HFF-Myc (cell line): ENCODE measurements at regions not wholly inside any gene's neighbourhood (a gene's known extent, or its start where the extent isn't known, plus 50 kb on each side); places are given as distances from the start of the nearest gene placed in this dataset.

Experiments
- DNase-seq: peaks from one replicate; pipeline ENCODE4 v3.0.0-alpha.2; 2011; ENCODE audit warnings: low read depth; ENCODE audit errors: extremely low read depth
- H3K4me3 ChIP-seq: replicated peaks from 2 replicates; pipeline ENCODE4 v1.5.1; 2011; ENCODE audit warnings: low read depth, mild to moderate bottlenecking, control low read depth, low read length
- CTCF ChIP-seq: IDR thresholded peaks from 2 replicates; pipeline ENCODE4 v1.5.1; 2012; ENCODE audit warnings: mild to moderate bottlenecking, low read depth, low read length, control low read depth; ENCODE audit errors: missing control alignments

GRCh38 chr6:68313911-68314310 is 321.2 kb upstream of the ADGRB3 start:
- TF ChIP-seq CTCF: no peak
- no peak overlapping the region for H3K4me3 ChIP-seq
- DNase-seq: no peak

- H3K4me3 ChIP-seq: no peak overlapping the region
- TF ChIP-seq CTCF: no peak
- DNase-seq: no peak
Measured at GRCh38 chr6:68307301-68307700, 327.8 kb upstream of the ADGRB3 start.

- H3K4me3 ChIP-seq: no peak overlapping the region
- DNase-seq: no peak
- TF ChIP-seq CTCF: no peak
Measured at GRCh38 chr6:68296126-68296525, 339.0 kb upstream of the ADGRB3 start.

GRCh38 chr6:68282646-68283045 is 352.4 kb upstream of the ADGRB3 start:
- no peak for TF ChIP-seq CTCF

GRCh38 chr6:68279793-68280557 is 355.1 kb upstream of the ADGRB3 start:
- DNase-seq: no peak
- no peak overlapping the region for H3K4me3 ChIP-seq
- TF ChIP-seq CTCF: no peak

More at GRCh38 chr6:68282646-68283045, 352.4 kb upstream of the ADGRB3 start:
- DNase-seq: no peak
- H3K4me3 ChIP-seq: no peak overlapping the region

- DNase-seq: no peak
- H3K4me3 ChIP-seq: no peak overlapping the region
- no peak for TF ChIP-seq CTCF
Measured at GRCh38 chr6:68273297-68273696, 361.8 kb upstream of the ADGRB3 start.

- no peak overlapping the region for H3K4me3 ChIP-seq
- TF ChIP-seq CTCF: no peak
- no peak for DNase-seq
Measured at GRCh38 chr6:68256391-68256790, 378.7 kb upstream of the ADGRB3 start.
